VCaP (cell line): ENCODE measurements at regions not wholly inside any gene's neighbourhood (a gene's known extent, or its start where the extent isn't known, plus 50 kb on each side); places are given as distances from the start of the nearest gene placed in this dataset.

Experiments
- H3K27ac ChIP-seq: fragments of 450-650 bp; 2 replicates; pipeline ENCODE4 v1.5.1; 2017
- TF ChIP-seq, protein P1 (sequence below): fragments of 450-650 bp; conservative IDR thresholded peaks from 2 replicates; pipeline ENCODE4 v1.5.1; 2017; ENCODE audit warnings: mild to moderate bottlenecking, moderate library complexity

DNA sequence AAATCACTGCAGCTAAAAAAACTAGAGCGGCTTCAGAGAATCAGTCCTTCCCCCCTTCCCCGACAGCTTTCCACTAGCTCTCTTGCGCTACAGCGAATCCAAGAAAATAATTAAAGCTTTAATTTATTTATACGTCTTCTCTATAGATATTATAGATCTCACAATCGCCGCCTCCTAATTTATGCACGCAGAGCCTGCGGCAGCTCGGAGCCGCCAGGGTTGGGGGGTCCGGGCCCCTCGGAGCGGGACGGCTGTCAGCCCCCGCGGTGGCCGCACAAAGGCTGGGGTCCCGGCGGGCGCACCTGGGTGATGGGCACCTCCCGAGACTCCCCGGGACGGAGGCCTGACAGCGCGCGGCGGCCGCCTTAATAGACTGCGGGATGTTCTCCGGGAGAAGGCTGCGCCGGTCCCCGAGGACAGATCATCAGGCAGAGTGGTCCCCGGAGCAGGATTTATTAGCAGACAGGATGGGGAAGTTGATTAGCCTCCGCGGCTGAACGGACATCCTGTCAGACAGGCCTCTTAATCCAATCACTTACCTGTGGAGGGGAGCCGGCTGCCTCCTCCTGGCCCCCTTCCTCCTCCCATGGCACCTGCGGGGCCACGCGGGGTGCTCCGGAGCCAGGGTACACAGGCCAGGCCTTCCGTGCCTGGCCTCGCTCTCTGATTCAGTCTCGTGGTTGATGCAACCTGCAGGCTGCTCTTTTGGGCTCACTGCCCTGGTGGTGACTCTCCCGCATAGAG, 166.8 kb downstream of the MELK start:
- TF ChIP-seq, protein P1, sequence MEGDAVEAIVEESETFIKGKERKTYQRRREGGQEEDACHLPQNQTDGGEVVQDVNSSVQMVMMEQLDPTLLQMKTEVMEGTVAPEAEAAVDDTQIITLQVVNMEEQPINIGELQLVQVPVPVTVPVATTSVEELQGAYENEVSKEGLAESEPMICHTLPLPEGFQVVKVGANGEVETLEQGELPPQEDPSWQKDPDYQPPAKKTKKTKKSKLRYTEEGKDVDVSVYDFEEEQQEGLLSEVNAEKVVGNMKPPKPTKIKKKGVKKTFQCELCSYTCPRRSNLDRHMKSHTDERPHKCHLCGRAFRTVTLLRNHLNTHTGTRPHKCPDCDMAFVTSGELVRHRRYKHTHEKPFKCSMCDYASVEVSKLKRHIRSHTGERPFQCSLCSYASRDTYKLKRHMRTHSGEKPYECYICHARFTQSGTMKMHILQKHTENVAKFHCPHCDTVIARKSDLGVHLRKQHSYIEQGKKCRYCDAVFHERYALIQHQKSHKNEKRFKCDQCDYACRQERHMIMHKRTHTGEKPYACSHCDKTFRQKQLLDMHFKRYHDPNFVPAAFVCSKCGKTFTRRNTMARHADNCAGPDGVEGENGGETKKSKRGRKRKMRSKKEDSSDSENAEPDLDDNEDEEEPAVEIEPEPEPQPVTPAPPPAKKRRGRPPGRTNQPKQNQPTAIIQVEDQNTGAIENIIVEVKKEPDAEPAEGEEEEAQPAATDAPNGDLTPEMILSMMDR, result no peak
- no peak overlapping the region for H3K27ac ChIP-seq

DNA sequence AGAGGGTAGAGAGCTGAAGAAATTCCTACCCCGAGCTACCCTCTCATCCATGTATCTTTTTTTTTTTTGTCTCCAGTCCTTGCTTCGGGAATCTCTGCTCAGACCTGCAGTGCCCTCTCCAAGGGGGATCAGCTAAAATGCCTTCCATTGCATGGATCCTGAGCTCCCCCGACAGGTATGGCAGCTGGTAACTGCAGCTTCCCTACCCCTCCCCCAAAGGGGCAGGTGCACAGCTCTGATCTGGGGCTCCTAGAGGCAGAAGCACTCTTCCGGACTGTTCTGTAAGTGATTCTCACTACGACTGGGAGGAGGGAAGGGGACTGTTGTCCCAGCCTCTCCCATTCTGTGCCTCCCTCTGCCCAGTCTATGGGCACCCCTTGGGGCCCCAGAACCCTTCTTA, 169.6 kb downstream of the MELK start:
- TF ChIP-seq, protein P1, result no peak

DNA sequence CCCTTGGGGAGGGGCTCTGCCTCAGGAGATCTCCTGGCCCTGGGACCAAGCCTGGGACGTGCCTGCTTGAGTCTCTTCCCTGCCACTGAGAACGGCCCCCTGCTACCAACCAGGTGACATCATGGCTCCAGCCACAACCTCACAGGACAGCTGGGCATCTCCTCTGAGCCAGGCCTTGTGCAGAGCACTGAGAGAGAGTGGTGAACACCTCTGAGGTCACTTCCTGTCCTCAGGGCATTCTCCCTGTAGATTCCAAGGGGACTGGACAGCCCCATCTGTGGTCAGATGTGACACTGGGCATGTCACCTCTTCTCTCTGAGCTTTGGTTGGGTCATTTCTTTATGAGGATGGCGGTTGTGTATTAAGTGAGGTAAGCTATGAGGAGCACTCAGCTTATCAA, 172.0 kb downstream of the MELK start:
- no peak overlapping the region for H3K27ac ChIP-seq
- TF ChIP-seq, protein P1, result no peak

More for the DNA sequence above, 169.6 kb downstream of the MELK start:
- no peak overlapping the region for H3K27ac ChIP-seq

DNA sequence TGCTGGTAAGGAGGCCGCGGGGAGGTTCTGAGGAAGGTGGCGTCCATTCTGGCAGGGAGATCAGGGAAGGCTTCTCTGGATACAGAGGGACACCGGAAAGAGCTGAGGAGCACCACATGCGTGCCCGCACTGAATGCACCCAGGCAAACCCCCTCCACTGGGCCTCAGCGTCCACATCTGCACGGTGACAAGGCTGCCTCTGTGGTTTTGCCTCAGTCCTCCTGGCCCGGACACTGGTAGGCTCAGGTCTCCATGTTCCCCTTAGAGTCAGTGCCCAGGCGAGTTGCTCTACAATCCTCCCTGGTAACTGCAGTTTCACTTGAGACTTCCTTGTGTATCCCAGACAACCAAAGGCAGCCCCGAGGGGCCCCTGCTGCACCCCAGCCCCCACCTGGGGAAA, 173.3 kb downstream of the MELK start:
- no peak overlapping the region for H3K27ac ChIP-seq
- TF ChIP-seq, protein P1, result no peak

DNA sequence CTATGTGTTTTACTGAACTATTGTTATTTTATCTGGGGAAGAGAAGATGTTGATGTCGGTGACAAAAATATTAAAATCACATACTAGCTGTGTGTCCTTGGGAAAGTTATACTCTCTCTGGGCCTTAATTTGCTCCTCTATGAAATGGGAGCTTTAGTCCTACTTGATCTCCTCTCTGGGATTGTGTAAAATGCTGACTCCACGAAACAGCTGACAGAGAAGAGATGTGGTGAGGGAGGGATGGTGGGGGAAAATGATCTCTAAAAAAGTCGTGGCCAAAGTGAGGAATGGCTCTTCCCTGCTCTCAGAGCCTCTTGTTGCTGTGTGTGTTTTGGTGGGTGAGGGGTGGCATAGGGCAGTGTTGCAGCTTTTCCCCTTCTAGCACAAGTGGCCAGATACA, 173.7 kb downstream of the MELK start:
- H3K27ac ChIP-seq, result no peak overlapping the region
- TF ChIP-seq, protein P1, result no peak

DNA sequence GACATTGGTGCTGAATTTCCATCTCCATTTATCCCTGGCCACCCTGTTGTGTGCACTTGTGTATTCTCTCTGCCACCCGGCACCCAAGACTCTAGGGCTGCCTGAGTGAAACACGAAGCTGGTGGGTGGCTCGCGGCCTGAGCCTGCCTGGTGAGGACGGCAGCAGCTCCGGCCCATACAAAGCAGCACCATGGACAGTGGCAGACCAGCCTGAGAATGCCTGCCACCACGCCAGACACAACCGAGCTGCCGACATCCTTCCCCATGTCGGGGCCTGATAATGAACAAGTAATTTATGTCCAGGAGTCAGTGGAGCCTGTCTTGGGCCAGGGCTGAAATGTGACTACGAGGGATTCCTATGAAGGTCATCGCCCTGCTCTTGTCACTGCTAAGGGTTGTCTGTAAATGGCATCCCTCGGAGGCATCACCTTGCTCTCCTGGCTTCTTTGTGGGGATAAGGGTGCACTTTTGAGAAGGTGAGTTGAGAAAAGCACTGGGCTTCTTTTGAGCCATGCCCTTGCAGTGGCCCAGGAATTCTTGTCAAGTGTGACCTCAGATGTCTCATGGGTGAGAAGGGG, 175.7 kb downstream of the MELK start:
- H3K27ac ChIP-seq, result no peak overlapping the region
- TF ChIP-seq, protein P1, result no peak

DNA sequence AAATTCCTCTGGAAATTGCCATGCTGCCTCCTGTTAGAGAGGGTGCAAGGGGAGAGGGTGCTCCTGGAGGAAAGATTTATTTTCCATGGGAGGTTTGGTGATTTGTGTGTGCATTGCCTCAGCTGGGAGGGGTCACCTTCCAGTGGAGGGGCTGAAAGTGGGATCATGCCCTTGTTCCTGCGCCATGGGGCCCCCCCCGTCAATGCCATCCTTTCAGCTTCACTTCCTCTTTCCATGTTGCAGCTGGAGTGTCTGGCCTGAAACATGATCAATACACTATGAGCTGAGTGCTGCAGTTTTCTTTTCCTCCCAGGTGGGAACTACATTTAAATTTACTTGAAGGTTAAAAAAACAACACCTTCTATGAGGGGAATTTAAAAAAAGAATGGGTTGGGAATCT, 176.8 kb downstream of the MELK start:
- no peak overlapping the region for H3K27ac ChIP-seq
- TF ChIP-seq, protein P1, result no peak
